KMS-11 (cell line): ENCODE measurements at regions not wholly inside any gene's neighbourhood (a gene's known extent, or its start where the extent isn't known, plus 50 kb on each side); places are given as distances from the start of the nearest gene placed in this dataset.

Experiments
- H2AFZ ChIP-seq: fragments of 200-600 bp; sonication (generic); 2 replicates; pipeline ENCODE4 v1.6.1; 2016; ENCODE audit warnings: antibody characterized with exemption, mixed run types, low read depth
- H3K27ac ChIP-seq: fragments of 200-600 bp; sonication (generic); 2 replicates; pipeline ENCODE4 v1.6.1; 2016; ENCODE audit warnings: mild to moderate bottlenecking, mixed run types
- H3K27me3 ChIP-seq: fragments of 200-600 bp; sonication (generic); 2 replicates; pipeline ENCODE4 v1.6.1; 2017; ENCODE audit warnings: mild to moderate bottlenecking, low read depth, mixed run types, moderate library complexity; ENCODE audit not compliant: insufficient read depth
- H3K36me3 ChIP-seq: fragments of 200-600 bp; sonication (generic); 2 replicates; pipeline ENCODE4 v1.6.1; 2017; ENCODE audit warnings: mild to moderate bottlenecking, mixed run types; ENCODE audit not compliant: insufficient read depth
- H3K4me1 ChIP-seq: fragments of 200-600 bp; sonication (generic); 2 replicates; pipeline ENCODE4 v1.6.1; 2016; ENCODE audit warnings: mild to moderate bottlenecking, low read depth, mixed run types; ENCODE audit not compliant: poor library complexity, severe bottlenecking
- H3K4me2 ChIP-seq: fragments of 200-600 bp; sonication (generic); 2 replicates; pipeline ENCODE4 v1.7.0; 2016; ENCODE audit warnings: mild to moderate bottlenecking, mixed run types
- H3K4me3 ChIP-seq: fragments of 200-600 bp; sonication (generic); IDR thresholded peaks from 2 replicates; pipeline ENCODE4 v1.6.1; 2017; ENCODE audit warnings: low read depth, low read length, mixed read lengths; ENCODE audit not compliant: insufficient read depth
- H3K79me2 ChIP-seq: fragments of 200-600 bp; sonication (generic); 2 replicates; pipeline ENCODE4 v1.6.1; 2016; ENCODE audit warnings: low read depth, mixed run types; ENCODE audit not compliant: insufficient read depth
- H3K9ac ChIP-seq: fragments of 200-600 bp; sonication (generic); 2 replicates; pipeline ENCODE4 v1.6.1; 2016; ENCODE audit warnings: mild to moderate bottlenecking, mixed run types
- H4K20me1 ChIP-seq: fragments of 200-600 bp; sonication (generic); 2 replicates; pipeline ENCODE4 v1.6.1; 2016; ENCODE audit warnings: mild to moderate bottlenecking, mixed run types; ENCODE audit not compliant: insufficient read depth
- TF ChIP-seq, protein P1 (sequence below): fragments of 200-600 bp; sonication (generic); conservative IDR thresholded peaks from 2 replicates; pipeline ENCODE4 v1.6.1; 2017; ENCODE audit warnings: low read depth, mild to moderate bottlenecking, antibody characterized with exemption, low read length, moderate library complexity, mixed read lengths

DNA sequence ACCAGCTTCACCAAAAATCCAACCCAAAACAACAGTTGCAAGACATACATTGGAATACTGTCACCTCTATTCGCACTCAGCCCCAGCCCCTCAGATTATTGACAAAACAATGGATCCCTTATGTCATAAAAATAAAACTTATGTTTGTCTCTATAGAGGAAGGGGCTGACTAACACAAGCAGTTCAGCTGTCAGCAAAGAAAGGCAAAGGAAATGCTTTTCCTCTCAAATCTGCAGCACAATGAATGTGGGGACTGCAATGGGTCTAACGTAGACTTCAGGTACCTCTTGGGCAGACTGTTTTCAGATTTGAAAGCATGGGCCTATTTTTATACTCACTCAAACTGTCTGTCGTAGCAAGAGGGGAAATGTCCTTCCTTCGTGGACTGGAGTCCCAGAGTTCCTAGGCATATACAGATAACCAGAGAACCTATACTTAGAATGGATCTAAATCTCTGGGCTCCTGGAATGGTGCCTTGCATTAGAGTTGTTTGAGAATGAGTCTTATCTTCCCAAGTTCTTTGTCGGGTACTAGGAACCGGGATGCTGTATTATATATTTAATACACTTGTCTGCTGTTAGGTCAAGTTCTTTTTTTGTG is 307.7 kb upstream of the DDX53 start:
- Histone ChIP-seq H3K9ac (no peak overlapping the region), H3K27me3 (no peaks in the 10 kb centered on the region), H3K4me2 (no peak overlapping the region), H2AFZ (no peak overlapping the region), H3K36me3 (no peaks in the 10 kb centered on the region), H3K4me3 (no peak overlapping the region), H3K4me1 (no peaks in the 10 kb centered on the region), H3K27ac (no peak overlapping the region), H3K79me2 (no peaks in the 10 kb centered on the region), H4K20me1 (no peaks in the 10 kb centered on the region)
- TF ChIP-seq, protein P1, sequence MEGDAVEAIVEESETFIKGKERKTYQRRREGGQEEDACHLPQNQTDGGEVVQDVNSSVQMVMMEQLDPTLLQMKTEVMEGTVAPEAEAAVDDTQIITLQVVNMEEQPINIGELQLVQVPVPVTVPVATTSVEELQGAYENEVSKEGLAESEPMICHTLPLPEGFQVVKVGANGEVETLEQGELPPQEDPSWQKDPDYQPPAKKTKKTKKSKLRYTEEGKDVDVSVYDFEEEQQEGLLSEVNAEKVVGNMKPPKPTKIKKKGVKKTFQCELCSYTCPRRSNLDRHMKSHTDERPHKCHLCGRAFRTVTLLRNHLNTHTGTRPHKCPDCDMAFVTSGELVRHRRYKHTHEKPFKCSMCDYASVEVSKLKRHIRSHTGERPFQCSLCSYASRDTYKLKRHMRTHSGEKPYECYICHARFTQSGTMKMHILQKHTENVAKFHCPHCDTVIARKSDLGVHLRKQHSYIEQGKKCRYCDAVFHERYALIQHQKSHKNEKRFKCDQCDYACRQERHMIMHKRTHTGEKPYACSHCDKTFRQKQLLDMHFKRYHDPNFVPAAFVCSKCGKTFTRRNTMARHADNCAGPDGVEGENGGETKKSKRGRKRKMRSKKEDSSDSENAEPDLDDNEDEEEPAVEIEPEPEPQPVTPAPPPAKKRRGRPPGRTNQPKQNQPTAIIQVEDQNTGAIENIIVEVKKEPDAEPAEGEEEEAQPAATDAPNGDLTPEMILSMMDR = no peak

DNA sequence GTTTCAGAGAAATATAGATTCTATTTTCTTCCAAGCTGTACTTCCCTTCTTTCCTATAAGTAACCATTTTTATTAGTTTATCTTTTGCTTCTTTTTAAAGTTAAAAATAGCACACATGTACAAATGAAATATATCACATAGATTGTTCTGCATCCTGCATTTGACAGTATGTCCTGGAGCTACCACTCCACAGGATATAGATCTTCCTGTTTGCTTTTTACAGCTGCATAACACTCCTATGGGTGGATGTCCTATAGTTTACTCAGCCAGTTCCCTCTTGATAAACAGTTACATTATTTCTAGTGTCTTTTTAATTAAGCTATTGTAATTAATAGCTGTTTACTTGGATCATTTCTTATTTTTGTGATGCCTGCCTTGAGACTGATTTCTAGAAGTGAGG is 301.6 kb upstream of the DDX53 start:
- Histone ChIP-seq H3K79me2 (no peaks in the 10 kb centered on the region), H4K20me1 (no peaks in the 10 kb centered on the region), H3K27me3 (no peaks in the 10 kb centered on the region), H3K4me1 (no peaks in the 10 kb centered on the region), H3K9ac (no peak overlapping the region), H2AFZ (no peak overlapping the region), H3K4me3 (no peak overlapping the region), H3K36me3 (no peaks in the 10 kb centered on the region), H3K27ac (no peak overlapping the region), H3K4me2 (no peak overlapping the region)
- TF ChIP-seq, protein P1 = no peak

DNA sequence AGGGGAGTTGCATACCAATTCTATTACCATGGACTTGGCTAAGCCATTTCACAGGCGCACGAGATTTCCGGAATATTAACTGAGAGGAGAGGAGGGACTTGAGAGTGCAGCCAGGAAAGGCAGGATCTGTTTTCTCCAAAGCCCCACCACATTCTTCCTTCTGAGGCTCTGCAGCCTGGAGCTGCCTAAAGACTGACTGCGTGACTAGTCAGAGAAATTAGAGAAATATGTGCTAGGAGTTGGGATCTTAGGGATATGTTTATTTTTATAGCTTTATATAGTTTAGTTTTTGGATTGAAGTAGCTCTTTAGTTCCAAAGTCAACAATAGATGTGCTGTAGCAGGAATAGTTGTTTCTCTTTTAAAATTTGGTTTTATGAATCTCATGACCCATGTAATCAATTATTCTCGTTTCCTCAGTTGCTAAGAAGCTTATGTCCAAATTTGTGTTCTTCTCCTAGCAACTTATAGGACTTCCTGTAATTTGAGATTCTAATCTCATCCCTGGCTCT is 300.1 kb upstream of the DDX53 start:
- TF ChIP-seq, protein P1 = no peak
- Histone ChIP-seq H3K27ac (no peak overlapping the region), H3K27me3 (no peaks in the 10 kb centered on the region), H3K4me1 (no peaks in the 10 kb centered on the region), H3K79me2 (no peaks in the 10 kb centered on the region), H3K4me3 (no peak overlapping the region), H4K20me1 (no peaks in the 10 kb centered on the region), H3K36me3 (no peaks in the 10 kb centered on the region), H3K4me2 (no peak overlapping the region), H3K9ac (no peak overlapping the region), H2AFZ (no peak overlapping the region)

DNA sequence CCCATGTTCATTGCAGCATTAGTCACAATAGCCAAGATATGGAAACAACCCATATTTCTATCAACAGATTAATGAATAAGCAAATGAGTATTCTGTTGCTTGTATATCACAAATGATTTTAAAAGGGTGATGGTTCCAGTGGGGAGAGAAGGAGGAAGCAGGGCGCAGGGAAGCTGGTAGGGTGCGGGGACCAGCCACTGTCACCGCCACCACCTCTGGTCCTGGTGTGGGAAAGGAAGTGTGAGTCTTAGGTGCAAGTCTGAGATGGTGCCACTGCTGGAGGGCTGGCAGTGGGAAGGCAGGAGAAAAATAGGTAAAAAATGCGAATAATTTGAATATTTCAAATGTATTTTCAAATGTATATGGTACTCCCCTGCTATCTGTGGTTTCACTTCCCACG is 286.8 kb upstream of the DDX53 start:
- H3K4me1 ChIP-seq = no peaks in the 10 kb centered on the region
- H3K9ac ChIP-seq = no peak overlapping the region
- H3K4me3 ChIP-seq = no peak overlapping the region
- no peak overlapping the region for H3K27ac ChIP-seq
- H3K4me2 ChIP-seq = no peak overlapping the region
- H3K79me2 ChIP-seq = no peaks in the 10 kb centered on the region
- H3K36me3 ChIP-seq = no peaks in the 10 kb centered on the region
- TF ChIP-seq, protein P1 = no peak
- no peak overlapping the region for H2AFZ ChIP-seq
- no peaks in the 10 kb centered on the region for H3K27me3 ChIP-seq
- H4K20me1 ChIP-seq = no peaks in the 10 kb centered on the region
